DMS53 (cell line): ENCODE measurements at regions not wholly inside any gene's neighbourhood (a gene's known extent, or its start where the extent isn't known, plus 50 kb on each side); places are given as distances from the start of the nearest gene placed in this dataset.
A peak's percentile ranks its signal among the peaks of the same experiment; 100 is the strongest.
"Not testable (repeated sequence)": the region's sequence is repeated elsewhere in the genome, so short reads cannot be mapped to it uniquely, and the experiment has no call there.

ENCODE experiments used
- DNase-seq: peaks from one replicate; lab custom pipeline; 2025; lab: John Stamatoyannopoulos, UW

- no peak for DNase-seq
Measured at GRCh38 chr10:124213471-124213870, 120.1 kb upstream of the CHST15 start.

GRCh38 chr10:124212702-124213101 is 119.3 kb upstream of the CHST15 start:
- no peak for DNase-seq

- no peak for DNase-seq
Measured at GRCh38 chr10:124211921-124212320, 118.5 kb upstream of the CHST15 start.

GRCh38 chr10:124210263-124210662 is 116.9 kb upstream of the CHST15 start:
- no peak for DNase-seq

GRCh38 chr10:124207391-124207790 is 114.0 kb upstream of the CHST15 start:
- no peak for DNase-seq

- no peak for DNase-seq
Measured at GRCh38 chr10:124206616-124207015, 113.2 kb upstream of the CHST15 start.

- no peak for DNase-seq
Measured at GRCh38 chr10:124205432-124205831, 112.0 kb upstream of the CHST15 start.

- no peak for DNase-seq
Measured at GRCh38 chr10:124204726-124205125, 111.3 kb upstream of the CHST15 start.

GRCh38 chr10:124200011-124200410 is 106.6 kb upstream of the CHST15 start:
- no peak for DNase-seq

- DNase-seq = no peak
Measured at GRCh38 chr10:124198871-124199270, 105.5 kb upstream of the CHST15 start.

- no peak for DNase-seq
Measured at GRCh38 chr10:124198125-124198501, 104.7 kb upstream of the CHST15 start.

GRCh38 chr10:124197371-124198124 is 104.2 kb upstream of the CHST15 start:
- no peak for DNase-seq

- DNase-seq = no peak
Measured at GRCh38 chr10:124196659-124197058, 103.3 kb upstream of the CHST15 start.

- DNase-seq = no peak
Measured at GRCh38 chr10:124194199-124194824, 100.9 kb upstream of the CHST15 start.

- DNase-seq = no peak
Measured at GRCh38 chr10:124193309-124193696, 99.9 kb upstream of the CHST15 start.

GRCh38 chr10:124192664-124193308 is 99.4 kb upstream of the CHST15 start:
- DNase-seq = peak; percentile 11

- DNase-seq = not testable (repeated sequence)
Measured at GRCh38 chr10:124190476-124190875, 97.1 kb upstream of the CHST15 start.

GRCh38 chr10:124186956-124187355 is 93.6 kb upstream of the CHST15 start:
- no peak for DNase-seq

- DNase-seq = no peak
Measured at GRCh38 chr10:124185084-124185483, 91.7 kb upstream of the CHST15 start.

- DNase-seq = no peak
Measured at GRCh38 chr10:124184208-124184830, 90.9 kb upstream of the CHST15 start.

GRCh38 chr10:124183617-124184016 is 90.2 kb upstream of the CHST15 start:
- DNase-seq = no peak

- no peak for DNase-seq
Measured at GRCh38 chr10:124182088-124182541, 88.7 kb upstream of the CHST15 start.

- no peak for DNase-seq
Measured at GRCh38 chr10:124181656-124182055, 88.3 kb upstream of the CHST15 start.
